ENCODE measurements at regions not wholly inside any gene's neighbourhood (a gene's known extent, or its start where the extent isn't known, plus 50 kb on each side); places are given as distances from the start of the nearest gene placed in this dataset.

GRCh38 chr7:1329261-1329660, 96.6 kb downstream of the UNCX start:
- Mint-ChIP-seq H3K36me3 (ENCODE audit: insufficient read depth, unreplicated experiment) (peaks cover 1% of the 10 kb centered on the region), H3K27me3 (ENCODE audit: unreplicated experiment) (peaks cover 83% of the 10 kb centered on the region), H3K4me1 (ENCODE audit: low read depth, unreplicated experiment) (no peaks in the 10 kb centered on the region), H3K9me3 (ENCODE audit: low read depth, unreplicated experiment) (no peaks in the 10 kb centered on the region), H3K27ac (ENCODE audit: unreplicated experiment) (no peak overlapping the region), H3K4me3 (ENCODE audit: low read depth, unreplicated experiment) (no peak overlapping the region)
- CTCF ChIA-PET = interaction anchor here (0.6 kb wide), 1 partner anchor 12 kb away, joined by 5 read pairs; no protein-coding TSS in a partner anchor
- intact Hi-C loops (cut with micrococcal nuclease; ENCODE audit: unreplicated experiment) = no loop called here
- no TSS peak for BruUV-seq (replicated peaks)
- TF ChIP-seq CTCF (IDR thresholded peaks at IDR 0.05; ENCODE audit: unreplicated experiment) = no peak
- DNase-seq = no peak

- no TSS peak for BruUV-seq (replicated peaks)
- H3K4me1 Mint-ChIP-seq (ENCODE audit: low read depth, unreplicated experiment) = no peaks in the 10 kb centered on the region
- H3K27ac Mint-ChIP-seq (ENCODE audit: unreplicated experiment) = no peak overlapping the region
- peaks cover 83% of the 10 kb centered on the region for H3K27me3 Mint-ChIP-seq (ENCODE audit: unreplicated experiment)
- DNase-seq = no peak
- no peak overlapping the region for H3K4me3 Mint-ChIP-seq (ENCODE audit: low read depth, unreplicated experiment)
- intact Hi-C loops (cut with micrococcal nuclease; ENCODE audit: unreplicated experiment) = no loop called here
- TF ChIP-seq CTCF (IDR thresholded peaks at IDR 0.05; ENCODE audit: unreplicated experiment) = no peak
- CTCF ChIA-PET = no interaction called here
- H3K9me3 Mint-ChIP-seq (ENCODE audit: low read depth, unreplicated experiment) = no peaks in the 10 kb centered on the region
- H3K36me3 Mint-ChIP-seq (ENCODE audit: insufficient read depth, unreplicated experiment) = no peaks in the 10 kb centered on the region
Observed at GRCh38 chr7:1329966-1330800, 97.5 kb downstream of the UNCX start.

- Mint-ChIP-seq H3K27ac (ENCODE audit: unreplicated experiment) (no peak overlapping the region), H3K4me1 (ENCODE audit: low read depth, unreplicated experiment) (no peaks in the 10 kb centered on the region), H3K4me3 (ENCODE audit: low read depth, unreplicated experiment) (no peak overlapping the region), H3K9me3 (ENCODE audit: low read depth, unreplicated experiment) (no peaks in the 10 kb centered on the region), H3K27me3 (ENCODE audit: unreplicated experiment) (peaks cover 81% of the 10 kb centered on the region), H3K36me3 (ENCODE audit: insufficient read depth, unreplicated experiment) (no peaks in the 10 kb centered on the region)
- CTCF ChIA-PET = no interaction called here
- DNase-seq = no peak
- BruUV-seq (replicated peaks) = no TSS peak
- intact Hi-C loops (cut with micrococcal nuclease; ENCODE audit: unreplicated experiment) = no loop called here
- no peak for TF ChIP-seq CTCF (IDR thresholded peaks at IDR 0.05; ENCODE audit: unreplicated experiment)
Observed at GRCh38 chr7:1330801-1331425, 98.2 kb downstream of the UNCX start.

- Mint-ChIP-seq H3K27ac (ENCODE audit: unreplicated experiment) (no peak overlapping the region), H3K4me3 (ENCODE audit: low read depth, unreplicated experiment) (no peak overlapping the region), H3K4me1 (ENCODE audit: low read depth, unreplicated experiment) (no peaks in the 10 kb centered on the region), H3K36me3 (ENCODE audit: insufficient read depth, unreplicated experiment) (no peaks in the 10 kb centered on the region), H3K9me3 (ENCODE audit: low read depth, unreplicated experiment) (no peaks in the 10 kb centered on the region), H3K27me3 (ENCODE audit: unreplicated experiment) (peaks cover 79% of the 10 kb centered on the region)
- no peak for TF ChIP-seq CTCF (IDR thresholded peaks at IDR 0.05; ENCODE audit: unreplicated experiment)
- intact Hi-C loops (cut with micrococcal nuclease; ENCODE audit: unreplicated experiment) = no loop called here
- BruUV-seq (replicated peaks) = no TSS peak
- CTCF ChIA-PET = interaction anchor here (0.5 to 0.9 kb wide), 3 partner anchors 69 to 620 kb away, joined by 3 to 4 read pairs (median 3); no protein-coding TSS in a partner anchor
- DNase-seq = no peak
Observed at GRCh38 chr7:1331561-1332467, 99.1 kb downstream of the UNCX start.

Measured in Calu3 (cell line).